Mammary epithelial cell (primary cell): ENCODE measurements at regions not wholly inside any gene's neighbourhood (a gene's known extent, or its start where the extent isn't known, plus 50 kb on each side); places are given as distances from the start of the nearest gene placed in this dataset.

Experiments used
- CTCF ChIP-seq, 2 donors: IDR thresholded peaks in 1 of 2; conservative IDR thresholded peaks in 1 of 2; 2 replicates each; pipeline ENCODE4 v1.5.1; 2011 to 2012; ENCODE audit warnings: inconsistent platforms in 2 of 2, low read length in 2 of 2, mild to moderate bottlenecking in 2 of 2, control low read depth in 1 of 2, low read depth in 1 of 2; ENCODE audit not compliant: insufficient read depth in 1 of 2; ENCODE audit errors: extremely low read depth in 1 of 2
- EZH2 ChIP-seq: IDR thresholded peaks from 2 replicates; pipeline ENCODE4 v1.6.1; 2012; ENCODE audit warnings: low read length, inconsistent platforms, borderline replicate concordance

DNA sequence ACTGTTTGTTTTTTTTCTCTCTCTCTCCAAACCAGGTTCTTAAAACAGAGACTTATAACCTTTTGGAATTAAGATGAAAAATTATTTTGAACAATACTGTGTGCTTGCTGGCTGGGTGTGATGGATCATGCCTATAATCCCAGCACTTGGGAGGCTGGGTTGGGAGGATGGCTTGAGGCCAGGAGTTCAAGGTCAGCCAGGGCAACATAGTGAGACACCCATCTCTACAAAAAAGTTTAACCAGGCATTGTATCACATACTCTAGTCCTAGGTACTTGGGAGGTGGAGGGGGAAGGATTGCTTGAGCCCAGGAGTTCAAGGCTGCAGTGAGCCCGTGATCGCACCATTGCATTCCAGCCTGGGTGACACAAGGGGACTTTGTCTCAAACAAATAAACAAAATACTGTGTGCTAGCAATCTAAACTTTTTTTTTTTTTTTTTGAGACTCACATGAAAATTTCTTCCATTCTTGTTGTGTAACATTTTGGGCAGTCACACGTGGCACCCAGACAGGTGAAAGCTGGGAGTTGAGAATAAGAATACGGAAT, 379.6 kb downstream of the ETNK1 start:
- TF ChIP-seq CTCF (conservative IDR thresholded peaks at IDR 0.05 in 1 of 2, IDR thresholded peaks at IDR 0.05 in 1 of 2; ENCODE audit: extremely low read depth in 1 of 2, insufficient read depth in 1 of 2, low read depth in 1 of 2, low read length in 2 of 2) (no peak), EZH2 (no peak)
